ENCODE measurements at regions not wholly inside any gene's neighbourhood (a gene's known extent, or its start where the extent isn't known, plus 50 kb on each side); places are given as distances from the start of the nearest gene placed in this dataset.

GRCh38 chr13:97139691-97140090, 82.4 kb upstream of the MBNL2 start (continued):
- TF ChIP-seq REST (IDR thresholded peaks at IDR 0.05; ENCODE audit: borderline replicate concordance in 1 of 2, low read depth in 1 of 2, low read length in 2 of 2) (no peak), ZNF451 (CRISPR knock-in tag; IDR thresholded peaks at IDR 0.05) (no peak), THAP11 (CRISPR knock-in tag; IDR thresholded peaks at IDR 0.05) (no peak), CEBPB (IDR thresholded peaks at IDR 0.05; ENCODE audit: borderline replicate concordance, low read depth, low read length) (no peak), ZNF883 (CRISPR knock-in tag; IDR thresholded peaks at IDR 0.05; ENCODE audit: not compliant biosample characterization) (no peak), ZSCAN21 (CRISPR knock-in tag; IDR thresholded peaks at IDR 0.05; ENCODE audit: borderline replicate concordance) (no peak), ZBTB34 (CRISPR knock-in tag; IDR thresholded peaks at IDR 0.05) (no peak)

GRCh38 chr13:97140131-97140530, 82.0 kb upstream of the MBNL2 start:
- Histone ChIP-seq H3K36me3 (replicated peaks in 1 of 2; ENCODE audit: control insufficient read depth in 1 of 2, insufficient read depth in 2 of 2, low read length in 2 of 2) (no peaks in the 10 kb centered on the region), H3K9ac (ENCODE audit: insufficient read depth, low read depth, low read length) (no peak overlapping the region), H3K4me1 (ENCODE audit: insufficient read depth, low read length) (peaks cover 43% of the 10 kb centered on the region), H3K4me3 (replicated peaks in 1 of 3; ENCODE audit: insufficient read depth in 1 of 3, low read depth in 2 of 3, low read length in 3 of 3) (no peak overlapping the region), H4K20me1 (ENCODE audit: insufficient read depth, low read length) (no peaks in the 10 kb centered on the region), H3K9me3 (ENCODE audit: low read length) (no peaks in the 10 kb centered on the region), H3K4me2 (ENCODE audit: low read depth, low read length) (no peak overlapping the region), H3K79me2 (ENCODE audit: insufficient read depth, low read length) (no peaks in the 10 kb centered on the region), H3K27me3 (ENCODE audit: control insufficient read depth in 1 of 2, insufficient read depth in 2 of 2, low read length in 2 of 2) (no peaks in the 10 kb centered on the region), H3K27ac (ENCODE audit: extremely low read length, insufficient read depth, low read length) (no peak overlapping the region), H2AFZ (ENCODE audit: low read length) (no peak overlapping the region)
- ATAC-seq (no peak), DNase-seq (ENCODE audit: low spot score) (no peak), FAIRE-seq (no peak)
- intact Hi-C loops (cut with micrococcal nuclease; ENCODE audit: unreplicated experiment) = no loop called here
- in situ Hi-C loops (cut with HindIII; ENCODE audit: extremely low pct_ligation_motif_present, low pct_unique_long_range_greater_than_20kb) = no loop called here
- ChIA-PET POLR2A (interaction anchor here (0.6 kb wide), 1 partner anchor 83 kb away, joined by 3 read pairs; no protein-coding TSS in a partner anchor), CTCF (ENCODE audit: low intra/inter-chr PET ratio, low total read pairs) (no interaction called here)
- BruUV-seq (replicated peaks) = no TSS peak
- 77% methylated on average over 6 of the region's 6 CpGs for WGBS (ENCODE audit: low lambda C conversion rate)
- TF ChIP-seq CSRNP1 (CRISPR knock-in tag; IDR thresholded peaks at IDR 0.05) (no peak), DNMT1 (CRISPR knock-in tag; IDR thresholded peaks at IDR 0.05) (no peak), TRIM22 (IDR thresholded peaks at IDR 0.05) (no peak), ATF5 (CRISPR knock-in tag; IDR thresholded peaks at IDR 0.05; ENCODE audit: low read depth) (no peak), HMG20A (CRISPR knock-in tag; IDR thresholded peaks at IDR 0.05; ENCODE audit: borderline replicate concordance) (no peak), HNRNPK (IDR thresholded peaks at IDR 0.05; ENCODE audit: low read depth, low read length, poor library complexity, severe bottlenecking) (no peak), ZNF253 (CRISPR knock-in tag; IDR thresholded peaks at IDR 0.05; ENCODE audit: borderline replicate concordance) (no peak), ZC3H13 (CRISPR knock-in tag; IDR thresholded peaks at IDR 0.05) (no peak)
